Caco-2 (cell line): ENCODE measurements at regions not wholly inside any gene's neighbourhood (a gene's known extent, or its start where the extent isn't known, plus 50 kb on each side); places are given as distances from the start of the nearest gene placed in this dataset.
"Not testable (repeated sequence)": the region's sequence is repeated elsewhere in the genome, so short reads cannot be mapped to it uniquely, and the experiment has no call there.

Experiments used
- BruUV-seq: library from RNA; stranded (reverse); fragments of 400-500 nt; replicated peaks from 2 replicates; lab custom pipeline; 2021; lab: Mats Ljungman, UMichigan
- CTCF ChIA-PET: fragments of 300-600 bp; sonication (Branson Sonifier 250); formaldehyde crosslinking; loops from one replicate; lab custom pipeline; 2022; ENCODE audit warnings: antibody characterized with exemption; lab: Charles Lee
- POLR2A ChIA-PET: fragments of 300-600 bp; sonication (Branson Sonifier 250); formaldehyde crosslinking; loops from one replicate; lab custom pipeline; 2022; ENCODE audit warnings: antibody characterized with exemption; lab: Charles Lee
- DNase-seq, 2 experiments: peaks; one replicate each; pipeline versions ENCODE4 v3.0.0 to v3.0.0-alpha.2; 2020 to 2022
- H3K27me3 ChIP-seq: replicated peaks from 2 replicates; pipeline ENCODE4 v1.6.0; 2011; ENCODE audit warnings: low read length; ENCODE audit not compliant: control insufficient read depth, insufficient read depth
- H3K36me3 ChIP-seq: 2 replicates; pipeline ENCODE4 v1.5.1; 2011; ENCODE audit warnings: low read length; ENCODE audit not compliant: control insufficient read depth, insufficient read depth
- H3K4me1 ChIP-seq: fragments of 250-450 bp; sonication (Bioruptor Pico); 2 replicates; pipeline ENCODE4 v1.5.1; 2020; ENCODE audit warnings: mild to moderate bottlenecking
- H3K4me3 ChIP-seq: 2 replicates; pipeline ENCODE4 v1.5.1; 2011; ENCODE audit warnings: low read depth, mild to moderate bottlenecking, control low read depth, low read length
- H3K9me3 ChIP-seq: fragments of 250-450 bp; sonication (Bioruptor Pico); 2 replicates; pipeline ENCODE4 v1.5.1; 2020; ENCODE audit warnings: mild to moderate bottlenecking, moderate library complexity
- H3K27ac Mint-ChIP-seq: one replicate; pipeline ENCODE4 v1.8.0; 2022; ENCODE audit warnings: mixed read lengths; ENCODE audit not compliant: unreplicated experiment
- H3K27me3 Mint-ChIP-seq: one replicate; pipeline ENCODE4 v1.8.0; 2022; ENCODE audit warnings: mixed read lengths; ENCODE audit not compliant: insufficient read depth, unreplicated experiment
- H3K36me3 Mint-ChIP-seq: one replicate; pipeline ENCODE4 v1.8.0; 2022; ENCODE audit warnings: mild to moderate bottlenecking, mixed read lengths; ENCODE audit not compliant: insufficient read depth, unreplicated experiment
- H3K4me1 Mint-ChIP-seq: one replicate; pipeline ENCODE4 v1.8.0; 2022; ENCODE audit warnings: low read depth, mixed read lengths; ENCODE audit not compliant: unreplicated experiment
- H3K4me3 Mint-ChIP-seq: one replicate; pipeline ENCODE4 v1.8.0; 2022; ENCODE audit warnings: mild to moderate bottlenecking, moderate library complexity, mixed read lengths; ENCODE audit not compliant: unreplicated experiment
- H3K9me3 Mint-ChIP-seq: one replicate; pipeline ENCODE4 v1.8.0; 2022; ENCODE audit warnings: mixed read lengths; ENCODE audit not compliant: unreplicated experiment
- intact Hi-C: fragments of 100-400 bp; cut with micrococcal nuclease; formaldehyde crosslinking; loops from one replicate; pipeline ENCODE4 v1.10.0; 2022; ENCODE audit not compliant: unreplicated experiment
- TF ChIP-seq, protein P1 (sequence below), 2 experiments: fragments of 200-600 bp in 1 of 2; IDR thresholded peaks; 1 replicate in 1 of 2; 2 replicates in 1 of 2; pipeline versions ENCODE4 v1.5.1 to v1.8.0; 2011 to 2022; ENCODE audit warnings: antibody characterized with exemption in 1 of 2, control low read depth in 1 of 2, inconsistent platforms in 1 of 2, low read depth in 1 of 2, low read length in 1 of 2, mild to moderate bottlenecking in 1 of 2, moderate library complexity in 1 of 2; ENCODE audit not compliant: insufficient read depth in 1 of 2, severe bottlenecking in 1 of 2, unreplicated experiment in 1 of 2

DNA sequence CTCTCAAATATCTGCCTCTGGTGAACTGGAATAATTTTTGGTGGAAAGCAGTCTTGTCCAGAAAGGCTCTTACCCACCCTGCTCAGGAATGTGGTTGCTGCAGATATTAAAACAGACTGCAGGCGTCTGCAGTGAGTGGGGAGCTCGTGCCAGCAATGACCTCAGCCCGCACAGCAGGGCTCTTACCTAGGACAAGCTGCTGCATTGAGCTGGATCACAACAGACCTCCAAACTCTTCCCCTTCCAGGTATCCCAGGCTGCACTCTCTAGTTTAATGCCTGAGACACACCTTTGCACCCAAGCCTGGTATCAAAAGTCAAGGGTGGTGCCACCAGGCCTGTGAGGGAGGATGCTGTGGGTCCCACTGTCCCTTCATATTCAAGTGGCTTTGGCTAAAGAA, 69.7 kb upstream of the CDON start:
- intact Hi-C loops = no loop called here
- CTCF ChIA-PET = interaction anchor here (0.6 to 1.7 kb wide), 2 partner anchors 13 to 62 kb away, joined by 3 to 10 read pairs; no protein-coding TSS in a partner anchor
- no peak overlapping the region for H3K4me3 Mint-ChIP-seq

DNA sequence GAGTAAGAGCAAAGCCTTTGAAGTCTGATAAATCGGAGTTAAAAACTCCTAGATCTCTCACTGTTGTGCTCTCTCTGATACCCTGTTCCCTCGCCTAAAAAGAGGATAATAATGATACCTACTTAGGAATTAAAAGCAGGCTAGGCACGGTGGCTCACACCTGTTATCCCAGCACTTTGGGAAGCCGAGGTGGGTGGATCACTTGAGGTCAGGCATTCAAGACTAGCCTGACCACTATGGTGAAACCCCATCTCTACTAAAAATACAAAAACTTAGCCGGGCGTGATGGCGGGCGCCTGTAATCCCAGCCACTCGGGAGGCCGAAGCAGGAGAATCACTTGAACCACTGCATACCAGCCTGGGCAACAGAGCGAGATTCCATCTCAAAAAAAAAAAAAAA, 68.1 kb upstream of the CDON start:
- H3K4me1 ChIP-seq, CTCF ChIA-PET: not testable (repeated sequence)
- H3K4me1 Mint-ChIP-seq = peaks cover 19% of the 10 kb centered on the region

More for the DNA sequence above, 69.7 kb upstream of the CDON start:
- Histone ChIP-seq H3K4me1 (peaks cover 7% of the 10 kb centered on the region), H3K36me3 (no peaks in the 10 kb centered on the region), H3K4me3 (no peak overlapping the region), H3K27me3 (no peaks in the 10 kb centered on the region), H3K9me3 (no peaks in the 10 kb centered on the region)
- H3K36me3 Mint-ChIP-seq = no peaks in the 10 kb centered on the region
- POLR2A ChIA-PET = no interaction called here
- no peak for DNase-seq
- no peaks in the 10 kb centered on the region for H3K9me3 Mint-ChIP-seq
- peaks cover 19% of the 10 kb centered on the region for H3K4me1 Mint-ChIP-seq
- H3K27ac Mint-ChIP-seq = no peak overlapping the region
- no TSS peak for BruUV-seq
- TF ChIP-seq, protein P1, sequence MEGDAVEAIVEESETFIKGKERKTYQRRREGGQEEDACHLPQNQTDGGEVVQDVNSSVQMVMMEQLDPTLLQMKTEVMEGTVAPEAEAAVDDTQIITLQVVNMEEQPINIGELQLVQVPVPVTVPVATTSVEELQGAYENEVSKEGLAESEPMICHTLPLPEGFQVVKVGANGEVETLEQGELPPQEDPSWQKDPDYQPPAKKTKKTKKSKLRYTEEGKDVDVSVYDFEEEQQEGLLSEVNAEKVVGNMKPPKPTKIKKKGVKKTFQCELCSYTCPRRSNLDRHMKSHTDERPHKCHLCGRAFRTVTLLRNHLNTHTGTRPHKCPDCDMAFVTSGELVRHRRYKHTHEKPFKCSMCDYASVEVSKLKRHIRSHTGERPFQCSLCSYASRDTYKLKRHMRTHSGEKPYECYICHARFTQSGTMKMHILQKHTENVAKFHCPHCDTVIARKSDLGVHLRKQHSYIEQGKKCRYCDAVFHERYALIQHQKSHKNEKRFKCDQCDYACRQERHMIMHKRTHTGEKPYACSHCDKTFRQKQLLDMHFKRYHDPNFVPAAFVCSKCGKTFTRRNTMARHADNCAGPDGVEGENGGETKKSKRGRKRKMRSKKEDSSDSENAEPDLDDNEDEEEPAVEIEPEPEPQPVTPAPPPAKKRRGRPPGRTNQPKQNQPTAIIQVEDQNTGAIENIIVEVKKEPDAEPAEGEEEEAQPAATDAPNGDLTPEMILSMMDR (IDR thresholded peaks at IDR 0.05; ENCODE audit: insufficient read depth in 1 of 2, low read depth in 1 of 2, low read length in 1 of 2, severe bottlenecking in 1 of 2, unreplicated experiment in 1 of 2) = no peak
- no peaks in the 10 kb centered on the region for H3K27me3 Mint-ChIP-seq

DNA sequence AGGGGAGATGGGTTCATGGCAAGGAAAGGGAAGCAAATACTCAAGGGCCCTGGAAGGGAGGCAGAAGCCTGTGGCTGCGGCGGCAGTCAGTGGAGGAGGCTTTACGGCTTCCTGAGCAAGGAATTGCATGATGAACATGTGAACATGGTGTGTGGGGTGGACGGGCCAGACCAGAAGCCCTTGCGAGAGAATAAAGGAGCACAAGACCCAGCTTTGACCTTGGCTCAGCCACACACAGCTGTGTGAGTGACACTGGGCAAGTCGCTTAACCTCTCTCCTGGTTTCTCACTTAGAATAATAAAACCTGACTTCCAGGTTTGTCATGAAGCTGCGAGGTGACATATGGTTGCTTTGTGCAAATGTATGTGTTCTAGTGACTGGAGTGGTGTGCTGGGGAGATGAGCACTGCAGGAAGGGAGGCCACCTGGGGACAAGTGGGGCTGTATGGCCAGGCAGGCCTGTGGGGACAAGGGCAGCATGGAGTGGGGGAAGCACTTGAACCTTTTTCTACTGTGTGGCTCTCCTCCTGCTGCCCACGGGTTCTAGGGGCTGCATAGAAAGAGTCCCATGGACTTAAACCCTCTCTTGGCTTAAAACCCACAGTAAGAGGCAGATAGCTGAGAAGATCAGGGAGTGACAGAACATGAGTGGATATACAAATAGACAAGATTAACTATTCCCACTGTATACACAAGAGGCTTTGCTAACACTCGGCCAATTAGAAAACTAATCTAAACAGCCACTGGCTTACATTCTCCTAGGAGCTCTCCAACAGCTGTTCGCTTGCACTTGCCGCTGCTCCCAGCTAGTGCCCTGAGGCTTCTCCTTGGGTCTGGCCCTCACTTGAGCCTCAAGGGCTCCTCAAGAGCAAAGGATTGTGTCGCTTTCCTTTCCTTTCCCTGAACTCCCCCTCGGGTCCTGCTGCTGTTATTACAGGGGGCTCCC, 67.3 kb upstream of the CDON start:
- Histone ChIP-seq H3K27me3 (no peaks in the 10 kb centered on the region), H3K36me3 (no peaks in the 10 kb centered on the region), H3K4me3 (no peak overlapping the region), H3K9me3 (no peaks in the 10 kb centered on the region), H3K4me1 (peaks cover 7% of the 10 kb centered on the region)
- intact Hi-C loops = no loop called here
- Mint-ChIP-seq H3K36me3 (no peaks in the 10 kb centered on the region), H3K4me1 (peaks cover 19% of the 10 kb centered on the region), H3K4me3 (no peak overlapping the region), H3K27me3 (no peaks in the 10 kb centered on the region), H3K9me3 (no peaks in the 10 kb centered on the region), H3K27ac (no peak overlapping the region)
- ChIA-PET CTCF (no interaction called here), POLR2A (no interaction called here)
- TF ChIP-seq, protein P1 (IDR thresholded peaks at IDR 0.05; ENCODE audit: insufficient read depth in 1 of 2, low read depth in 1 of 2, low read length in 1 of 2, severe bottlenecking in 1 of 2, unreplicated experiment in 1 of 2) = no peak
- BruUV-seq = no TSS peak
- no peak for DNase-seq

More for the DNA sequence above, 68.1 kb upstream of the CDON start:
- POLR2A ChIA-PET, H3K4me3 ChIP-seq, DNase-seq, BruUV-seq, intact Hi-C loops, H3K36me3 Mint-ChIP-seq, H3K9me3 Mint-ChIP-seq, H3K4me3 Mint-ChIP-seq, H3K9me3 ChIP-seq, H3K36me3 ChIP-seq, H3K27ac Mint-ChIP-seq, H3K27me3 Mint-ChIP-seq, H3K27me3 ChIP-seq: not testable (repeated sequence)
